Osteocyte (in vitro differentiated cells): ENCODE measurements at regions not wholly inside any gene's neighbourhood (a gene's known extent, or its start where the extent isn't known, plus 50 kb on each side); places are given as distances from the start of the nearest gene placed in this dataset.
A peak's percentile ranks its signal among the peaks of the same experiment; 100 is the strongest.

Source experiments
- DNase-seq: peaks from one replicate; pipeline ENCODE4 v3.0.0; 2021; ENCODE audit warnings: mixed read lengths; ENCODE audit not compliant: unreplicated experiment; ENCODE audit errors: extremely low spot score
- H3K27ac Mint-ChIP-seq: one replicate; pipeline ENCODE4 v1.8.0; 2021; ENCODE audit warnings: mild to moderate bottlenecking, mixed read lengths; ENCODE audit not compliant: unreplicated experiment
- H3K27me3 Mint-ChIP-seq: one replicate; pipeline ENCODE4 v1.8.0; 2021; ENCODE audit warnings: mixed read lengths; ENCODE audit not compliant: unreplicated experiment
- H3K36me3 Mint-ChIP-seq: one replicate; pipeline ENCODE4 v1.8.0; 2021; ENCODE audit warnings: mixed read lengths; ENCODE audit not compliant: unreplicated experiment
- H3K4me1 Mint-ChIP-seq: one replicate; pipeline ENCODE4 v1.8.0; 2021; ENCODE audit warnings: mixed read lengths; ENCODE audit not compliant: unreplicated experiment
- H3K4me3 Mint-ChIP-seq: one replicate; pipeline ENCODE4 v1.8.0; 2021; ENCODE audit warnings: mild to moderate bottlenecking, moderate library complexity, mixed read lengths; ENCODE audit not compliant: unreplicated experiment
- H3K9me3 Mint-ChIP-seq: one replicate; pipeline ENCODE4 v1.8.0; 2021; ENCODE audit warnings: mixed read lengths; ENCODE audit not compliant: unreplicated experiment
- TF ChIP-seq, protein P1 (sequence below): fragments of 200-600 bp; sonication (generic); IDR thresholded peaks from 2 replicates; pipeline ENCODE4 v1.5.0; 2021; ENCODE audit warnings: antibody characterized with exemption, mild to moderate bottlenecking, moderate library complexity

DNA sequence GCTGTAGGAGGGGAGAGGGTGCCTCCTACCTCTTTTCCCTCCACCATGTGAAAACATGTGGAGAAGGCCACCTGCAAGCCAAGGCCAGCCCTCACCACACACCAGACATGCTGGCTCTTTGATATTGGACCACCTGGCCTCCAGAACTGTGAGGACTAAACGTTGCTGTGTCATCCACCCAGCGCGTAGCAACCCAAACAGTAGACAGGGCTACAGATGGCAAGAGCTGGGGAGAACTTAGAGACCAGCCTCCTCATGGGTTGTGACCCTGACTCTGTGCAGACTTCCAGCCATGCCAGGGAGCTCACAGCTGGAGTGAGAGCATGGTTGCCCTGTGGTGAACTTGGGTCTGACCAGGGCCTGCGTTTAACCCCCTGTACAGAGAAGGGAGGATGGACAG lies 195.9 kb upstream of the CST7 start:
- peaks cover 19% of the 10 kb centered on the region for H3K27me3 Mint-ChIP-seq
- H3K27ac Mint-ChIP-seq, result no peak overlapping the region
- TF ChIP-seq, protein P1, sequence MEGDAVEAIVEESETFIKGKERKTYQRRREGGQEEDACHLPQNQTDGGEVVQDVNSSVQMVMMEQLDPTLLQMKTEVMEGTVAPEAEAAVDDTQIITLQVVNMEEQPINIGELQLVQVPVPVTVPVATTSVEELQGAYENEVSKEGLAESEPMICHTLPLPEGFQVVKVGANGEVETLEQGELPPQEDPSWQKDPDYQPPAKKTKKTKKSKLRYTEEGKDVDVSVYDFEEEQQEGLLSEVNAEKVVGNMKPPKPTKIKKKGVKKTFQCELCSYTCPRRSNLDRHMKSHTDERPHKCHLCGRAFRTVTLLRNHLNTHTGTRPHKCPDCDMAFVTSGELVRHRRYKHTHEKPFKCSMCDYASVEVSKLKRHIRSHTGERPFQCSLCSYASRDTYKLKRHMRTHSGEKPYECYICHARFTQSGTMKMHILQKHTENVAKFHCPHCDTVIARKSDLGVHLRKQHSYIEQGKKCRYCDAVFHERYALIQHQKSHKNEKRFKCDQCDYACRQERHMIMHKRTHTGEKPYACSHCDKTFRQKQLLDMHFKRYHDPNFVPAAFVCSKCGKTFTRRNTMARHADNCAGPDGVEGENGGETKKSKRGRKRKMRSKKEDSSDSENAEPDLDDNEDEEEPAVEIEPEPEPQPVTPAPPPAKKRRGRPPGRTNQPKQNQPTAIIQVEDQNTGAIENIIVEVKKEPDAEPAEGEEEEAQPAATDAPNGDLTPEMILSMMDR, result no peak
- peaks cover 3% of the 10 kb centered on the region for H3K9me3 Mint-ChIP-seq
- peak; percentile 69 for DNase-seq
- H3K36me3 Mint-ChIP-seq, result no peaks in the 10 kb centered on the region
- peaks cover 10% of the 10 kb centered on the region for H3K4me1 Mint-ChIP-seq
- no peak overlapping the region for H3K4me3 Mint-ChIP-seq

DNA sequence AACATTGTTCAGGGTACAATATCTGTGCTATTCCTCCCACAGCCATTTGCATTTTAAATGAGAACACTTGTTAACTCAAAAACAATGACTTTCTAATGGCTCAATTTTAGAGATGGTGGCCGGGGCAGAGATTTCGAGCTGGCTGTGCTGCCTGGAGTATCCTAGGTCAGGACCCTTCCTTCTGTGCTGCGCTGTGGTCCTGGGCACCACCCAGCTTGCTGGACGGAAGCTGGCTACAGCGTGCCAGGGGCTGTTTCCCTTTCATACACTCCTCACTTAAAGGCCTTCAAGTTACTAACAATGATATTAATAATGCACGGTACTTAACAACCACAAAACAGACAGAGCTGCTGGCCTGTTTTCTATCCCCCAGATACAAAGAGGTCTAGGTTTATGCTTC lies 194.4 kb upstream of the CST7 start:
- peaks cover 32% of the 10 kb centered on the region for H3K27me3 Mint-ChIP-seq
- no peaks in the 10 kb centered on the region for H3K9me3 Mint-ChIP-seq
- no peak overlapping the region for H3K27ac Mint-ChIP-seq
- no peak overlapping the region for H3K4me3 Mint-ChIP-seq
- peak; percentile 42 for DNase-seq
- peaks cover 10% of the 10 kb centered on the region for H3K4me1 Mint-ChIP-seq
- H3K36me3 Mint-ChIP-seq, result no peaks in the 10 kb centered on the region
- TF ChIP-seq, protein P1, result no peak

DNA sequence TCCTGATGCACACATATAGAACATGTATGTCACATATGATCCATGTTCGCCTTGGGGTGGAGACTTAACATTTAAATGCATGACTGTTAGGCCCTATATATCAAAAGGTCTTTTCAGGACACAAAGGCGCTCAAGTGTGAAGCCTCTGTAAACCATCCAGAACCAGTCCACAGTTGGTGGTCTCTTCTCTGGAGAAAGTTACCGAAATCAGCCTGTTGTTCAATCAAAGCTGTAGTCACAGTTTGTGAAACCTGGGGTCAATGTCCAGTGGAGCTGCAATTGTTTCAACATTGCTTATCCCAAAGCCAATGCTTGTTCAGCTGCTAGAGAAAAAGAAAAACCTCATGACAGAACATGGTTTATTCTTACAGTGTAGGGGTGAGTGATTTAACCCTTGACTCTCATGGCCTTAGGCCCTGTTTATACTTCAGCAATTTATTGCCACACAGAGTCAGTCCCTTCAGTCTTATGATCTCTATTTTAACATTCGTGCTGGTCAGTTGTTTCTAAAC lies 193.6 kb upstream of the CST7 start:
- H3K9me3 Mint-ChIP-seq, result peaks cover 5% of the 10 kb centered on the region
- DNase-seq, result peak; percentile 30
- peaks cover 34% of the 10 kb centered on the region for H3K27me3 Mint-ChIP-seq
- peak overlapping the region; percentile 76 for H3K27ac Mint-ChIP-seq
- no peaks in the 10 kb centered on the region for H3K36me3 Mint-ChIP-seq
- TF ChIP-seq, protein P1, result no peak
- no peak overlapping the region for H3K4me3 Mint-ChIP-seq
- H3K4me1 Mint-ChIP-seq, result peaks cover 10% of the 10 kb centered on the region

DNA sequence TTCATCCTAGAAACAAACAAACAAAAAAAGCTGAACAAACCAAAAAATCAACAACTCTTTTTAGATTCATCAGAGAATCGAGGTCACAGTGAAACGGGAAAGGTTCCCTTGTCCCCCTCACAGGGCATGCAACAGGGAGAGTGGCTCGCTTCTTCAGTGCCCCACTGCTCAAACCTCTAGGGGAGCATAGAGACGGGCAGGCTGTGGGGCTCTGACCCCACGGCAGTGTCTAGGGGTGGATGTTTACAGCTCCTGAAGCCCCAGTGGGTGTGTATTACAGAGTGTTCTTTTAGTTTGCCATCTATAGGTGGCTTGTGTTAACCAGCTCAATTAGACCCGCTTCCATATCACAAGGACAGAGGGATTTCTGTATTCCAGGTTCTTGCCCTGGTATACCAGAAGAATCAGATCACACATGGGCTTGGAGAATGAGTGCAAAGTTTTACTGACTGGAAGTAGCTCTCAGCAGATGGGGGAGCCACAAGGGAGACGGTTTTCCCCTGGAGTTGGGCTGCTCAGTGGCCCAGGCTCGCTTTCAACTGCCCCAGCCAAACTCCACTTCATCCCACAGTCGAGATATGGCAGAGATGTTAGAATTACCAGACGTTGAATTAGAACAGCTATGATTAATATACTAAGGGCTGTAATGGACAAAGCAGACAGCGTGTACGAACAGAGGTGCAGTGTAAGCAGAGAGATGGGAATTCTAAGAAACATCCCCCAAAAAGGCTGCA lies 192.6 kb upstream of the CST7 start:
- Mint-ChIP-seq H3K27me3 (peaks cover 34% of the 10 kb centered on the region), H3K27ac (no peak overlapping the region), H3K9me3 (peaks cover 10% of the 10 kb centered on the region), H3K4me1 (peaks cover 10% of the 10 kb centered on the region), H3K36me3 (no peaks in the 10 kb centered on the region), H3K4me3 (no peak overlapping the region)
- peak; percentile 76 for DNase-seq
- TF ChIP-seq, protein P1, result no peak

DNA sequence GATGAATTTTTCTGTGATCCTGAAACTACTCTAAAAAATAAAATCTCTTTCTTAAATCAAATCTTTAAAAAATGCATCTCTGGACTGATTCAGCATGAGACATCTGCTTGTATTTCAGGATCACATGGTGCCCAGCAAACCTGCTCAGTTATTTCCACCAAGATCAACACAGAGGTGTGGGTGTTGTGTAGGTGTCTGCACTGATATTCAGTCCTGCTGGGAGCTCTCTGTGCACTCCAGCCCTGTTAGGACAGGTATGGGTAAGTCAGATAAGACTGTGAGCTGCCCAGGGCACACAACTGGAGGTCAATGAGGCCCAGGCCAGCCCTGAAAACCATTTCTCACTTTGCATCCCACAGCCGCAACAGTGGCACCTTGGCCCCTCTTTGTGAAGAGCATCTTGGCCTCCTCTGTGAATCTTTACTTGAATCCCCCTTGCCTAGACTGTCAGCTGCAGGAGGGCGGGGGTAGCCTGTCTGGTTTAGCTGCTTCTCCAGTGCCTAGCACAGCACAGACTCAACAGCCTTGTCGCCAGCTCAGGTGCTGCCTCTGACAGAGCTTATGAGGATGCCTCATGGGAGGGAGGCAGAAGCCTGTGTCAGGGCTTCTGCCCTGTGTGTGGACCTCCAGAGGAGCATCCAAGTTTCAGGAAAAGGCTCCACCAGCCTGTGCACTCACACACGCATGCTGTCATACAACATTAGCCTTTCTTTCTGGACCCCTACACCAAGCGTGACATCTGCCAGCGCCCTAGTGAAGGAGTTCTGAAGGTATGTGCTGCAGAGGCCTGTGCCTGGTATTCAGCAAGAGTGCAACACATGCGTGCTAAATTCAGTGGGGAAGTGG lies 187.6 kb upstream of the CST7 start:
- no peak overlapping the region for H3K4me3 Mint-ChIP-seq
- peak; percentile 38 for DNase-seq
- H3K27ac Mint-ChIP-seq, result no peak overlapping the region
- TF ChIP-seq, protein P1, result no peak
- peaks cover 25% of the 10 kb centered on the region for H3K27me3 Mint-ChIP-seq
- H3K4me1 Mint-ChIP-seq, result peaks cover 2% of the 10 kb centered on the region
- no peaks in the 10 kb centered on the region for H3K36me3 Mint-ChIP-seq
- peaks cover 10% of the 10 kb centered on the region for H3K9me3 Mint-ChIP-seq
